C4-2B (cell line): ENCODE measurements at regions not wholly inside any gene's neighbourhood (a gene's known extent, or its start where the extent isn't known, plus 50 kb on each side); places are given as distances from the start of the nearest gene placed in this dataset.

Experiments used
- ZFX ChIP-seq: fragments of 450-650 bp; IDR thresholded peaks from 2 replicates; pipeline ENCODE4 v1.6.1; 2017
- TF ChIP-seq, protein P1 (sequence below): fragments of 450-650 bp; conservative IDR thresholded peaks from 2 replicates; pipeline ENCODE4 v1.5.1; 2017; ENCODE audit warnings: mild to moderate bottlenecking

GRCh38 chr14:105767315-105767714, 240.9 kb downstream of the TMEM121 start:
- TF ChIP-seq, protein P1, sequence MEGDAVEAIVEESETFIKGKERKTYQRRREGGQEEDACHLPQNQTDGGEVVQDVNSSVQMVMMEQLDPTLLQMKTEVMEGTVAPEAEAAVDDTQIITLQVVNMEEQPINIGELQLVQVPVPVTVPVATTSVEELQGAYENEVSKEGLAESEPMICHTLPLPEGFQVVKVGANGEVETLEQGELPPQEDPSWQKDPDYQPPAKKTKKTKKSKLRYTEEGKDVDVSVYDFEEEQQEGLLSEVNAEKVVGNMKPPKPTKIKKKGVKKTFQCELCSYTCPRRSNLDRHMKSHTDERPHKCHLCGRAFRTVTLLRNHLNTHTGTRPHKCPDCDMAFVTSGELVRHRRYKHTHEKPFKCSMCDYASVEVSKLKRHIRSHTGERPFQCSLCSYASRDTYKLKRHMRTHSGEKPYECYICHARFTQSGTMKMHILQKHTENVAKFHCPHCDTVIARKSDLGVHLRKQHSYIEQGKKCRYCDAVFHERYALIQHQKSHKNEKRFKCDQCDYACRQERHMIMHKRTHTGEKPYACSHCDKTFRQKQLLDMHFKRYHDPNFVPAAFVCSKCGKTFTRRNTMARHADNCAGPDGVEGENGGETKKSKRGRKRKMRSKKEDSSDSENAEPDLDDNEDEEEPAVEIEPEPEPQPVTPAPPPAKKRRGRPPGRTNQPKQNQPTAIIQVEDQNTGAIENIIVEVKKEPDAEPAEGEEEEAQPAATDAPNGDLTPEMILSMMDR: no peak
- TF ChIP-seq ZFX: no peak
